Breast epithelium (tissue), 4 donors: ENCODE measurements at regions not wholly inside any gene's neighbourhood (a gene's known extent, or its start where the extent isn't known, plus 50 kb on each side); places are given as distances from the start of the nearest gene placed in this dataset.

Experiments used
- DNase-seq, 2 donors: peaks; one replicate each; pipeline ENCODE4 v3.0.0-alpha.2; 2019; ENCODE audit warnings: low spot score in 2 of 2
- H3K27ac ChIP-seq, 2 donors: fragments of 200-600 bp; sonication (generic) in 1 of 2; one replicate each; pipeline ENCODE4 v1.5.1; 2016 to 2019; ENCODE audit warnings: mild to moderate bottlenecking in 1 of 2
- H3K27me3 ChIP-seq, 2 donors: fragments of 200-600 bp; sonication (generic) in 1 of 2; one replicate each; pipeline versions ENCODE4 v1.5.1 to v1.6.0; 2017 to 2019; ENCODE audit warnings: control low read depth in 1 of 2, mild to moderate bottlenecking in 1 of 2
- H3K36me3 ChIP-seq: fragments of 200-600 bp; one replicate; pipeline ENCODE4 v1.5.1; 2019
- H3K4me1 ChIP-seq, 2 donors: fragments of 200-600 bp; sonication (generic); one replicate each; pipeline ENCODE4 v1.5.1; 2016 to 2019; ENCODE audit warnings: control low read depth in 1 of 2
- H3K4me3 ChIP-seq, 3 donors: fragments of 200-600 bp; sonication (generic); 1 replicate in 2 of 3; 2 replicates in 1 of 3; pipeline ENCODE4 v1.5.1; 2016 to 2019; ENCODE audit warnings: mild to moderate bottlenecking in 3 of 3, moderate library complexity in 2 of 3
- H3K9me3 ChIP-seq, 2 donors: fragments of 200-600 bp; sonication (generic) in 1 of 2; one replicate each; pipeline ENCODE4 v1.5.1; 2016 to 2019; ENCODE audit warnings: control low read depth in 1 of 2
- CTCF ChIP-seq, 3 donors: fragments of 450-650 bp; IDR thresholded peaks; one replicate each; pipeline ENCODE4 v1.5.1; 2016 to 2017; ENCODE audit warnings: antibody characterized with exemption in 3 of 3, mild to moderate bottlenecking in 3 of 3, moderate library complexity in 3 of 3
- POLR2A ChIP-seq: fragments of 450-650 bp; IDR thresholded peaks from one replicate; pipeline ENCODE4 v1.6.1; 2016; ENCODE audit warnings: antibody characterized with exemption, mild to moderate bottlenecking, moderate library complexity
- POLR2AphosphoS5 ChIP-seq, 3 donors: sonication (generic); formaldehyde crosslinking; IDR thresholded peaks; one replicate each; pipeline ENCODE4 v1.6.1; 2017; ENCODE audit warnings: antibody characterized with exemption in 3 of 3
- intact Hi-C: fragments of 100-400 bp; cut with DNase I; formaldehyde crosslinking; loops from one replicate; pipeline ENCODE4 v1.15.1; 2023; ENCODE audit warnings: low total_unique reads

GRCh38 chr1:106787520-106787919 is 269.0 kb upstream of the PRMT6 start:
- Histone ChIP-seq H3K4me1 (no peaks in the 10 kb centered on the region), H3K4me3 (no peak overlapping the region), H3K27ac (no peak overlapping the region), H3K36me3 (no peaks in the 10 kb centered on the region), H3K9me3 (no peaks in the 10 kb centered on the region), H3K27me3 (no peaks in the 10 kb centered on the region)
- no peak for DNase-seq
- intact Hi-C loops: no loop called here
- TF ChIP-seq CTCF (IDR thresholded peaks at IDR 0.05) (no peak), POLR2A (no peak), POLR2AphosphoS5 (IDR thresholded peaks at IDR 0.05) (no peak)

- no peaks in the 10 kb centered on the region for H3K9me3 ChIP-seq
- no peaks in the 10 kb centered on the region for H3K27me3 ChIP-seq
- no peaks in the 10 kb centered on the region for H3K36me3 ChIP-seq
- TF ChIP-seq POLR2AphosphoS5 (IDR thresholded peaks at IDR 0.05) (no peak), POLR2A (no peak), CTCF (IDR thresholded peaks at IDR 0.05) (no peak)
- no peak for DNase-seq
- H3K4me1 ChIP-seq: peaks cover 0 to 6% of the 10 kb centered on the region in 2 donors
- intact Hi-C loops: no loop called here
- no peak overlapping the region for H3K27ac ChIP-seq
- no peak overlapping the region for H3K4me3 ChIP-seq
Observed at GRCh38 chr1:106789686-106790085, 266.8 kb upstream of the PRMT6 start.

- Histone ChIP-seq H3K4me1 (peaks cover 0 to 6% of the 10 kb centered on the region in 2 donors), H3K9me3 (no peaks in the 10 kb centered on the region), H3K27ac (no peak overlapping the region), H3K27me3 (no peaks in the 10 kb centered on the region), H3K36me3 (no peaks in the 10 kb centered on the region), H3K4me3 (no peak overlapping the region)
- intact Hi-C loops: no loop called here
- TF ChIP-seq CTCF (IDR thresholded peaks at IDR 0.05): no peak
- no peak for DNase-seq
Observed at GRCh38 chr1:106791041-106791440, 265.4 kb upstream of the PRMT6 start.

GRCh38 chr1:106793651-106794050 is 262.8 kb upstream of the PRMT6 start:
- TF ChIP-seq POLR2AphosphoS5 (IDR thresholded peaks at IDR 0.05) (no peak), CTCF (IDR thresholded peaks at IDR 0.05) (no peak), POLR2A (no peak)
- Histone ChIP-seq H3K27ac (no peak overlapping the region), H3K27me3 (no peaks in the 10 kb centered on the region), H3K9me3 (no peaks in the 10 kb centered on the region), H3K36me3 (no peaks in the 10 kb centered on the region), H3K4me3 (no peak overlapping the region), H3K4me1 (peaks cover 0 to 6% of the 10 kb centered on the region in 2 donors)
- no peak for DNase-seq
- intact Hi-C loops: no loop called here

GRCh38 chr1:106798991-106799390 is 257.5 kb upstream of the PRMT6 start:
- intact Hi-C loops: no loop called here
- no peaks in the 10 kb centered on the region for H3K27me3 ChIP-seq
- no peak for DNase-seq

More at GRCh38 chr1:106798991-106799390, 257.5 kb upstream of the PRMT6 start:
- Histone ChIP-seq H3K4me3 (no peak overlapping the region), H3K4me1 (peaks cover 0 to 1% of the 10 kb centered on the region in 2 donors), H3K9me3 (no peaks in the 10 kb centered on the region), H3K27ac (no peak overlapping the region), H3K36me3 (no peaks in the 10 kb centered on the region)
- TF ChIP-seq CTCF (IDR thresholded peaks at IDR 0.05): no peak
- no peak for TF ChIP-seq POLR2A
- TF ChIP-seq POLR2AphosphoS5 (IDR thresholded peaks at IDR 0.05): no peak
